HEK293 (cell line): ENCODE measurements at regions not wholly inside any gene's neighbourhood (a gene's known extent, or its start where the extent isn't known, plus 50 kb on each side); places are given as distances from the start of the nearest gene placed in this dataset.

Experiments
- CTCF ChIA-PET: fragments of 350-600 bp; formaldehyde crosslinking; extraction: SDS; loops from one replicate; lab custom pipeline; 2021; ENCODE audit warnings: antibody characterized with exemption; lab: Yijun Ruan, JAX
- POLR2A ChIA-PET: fragments of 300-600 bp; formaldehyde crosslinking; extraction: SDS; loops from one replicate; lab custom pipeline; 2020; ENCODE audit warnings: antibody characterized with exemption, inconsistent platforms; lab: Yijun Ruan, JAX
- H3K27ac ChIP-seq: fragments of 200-500 bp; sonication (Bioruptor generic); 2 replicates; pipeline ENCODE4 v1.5.1; 2014; ENCODE audit warnings: low read depth, low read length, control low read depth, inconsistent platforms; ENCODE audit errors: extremely low read depth
- H3K36me3 ChIP-seq, 2 experiments: fragments of 200-500 bp in 1 of 2; sonication (Bioruptor generic) in 1 of 2; 1 replicate in 1 of 2; 2 replicates in 1 of 2; pipeline ENCODE4 v1.5.1; 2014 to 2017; ENCODE audit warnings: inconsistent platforms in 2 of 2, low read length in 2 of 2; ENCODE audit not compliant: control insufficient read depth in 2 of 2, insufficient read depth in 1 of 2
- H3K4me1 ChIP-seq: fragments of 200-500 bp; sonication (Bioruptor generic); 2 replicates; pipeline ENCODE4 v1.5.1; 2014; ENCODE audit warnings: mild to moderate bottlenecking, low read length, inconsistent platforms; ENCODE audit not compliant: control insufficient read depth, insufficient read depth
- H3K4me3 ChIP-seq: 2 replicates; pipeline ENCODE4 v1.5.1; 2011; ENCODE audit warnings: low read depth, mild to moderate bottlenecking, control low read depth, low read length, moderate library complexity
- H3K9me3 ChIP-seq: fragments of 200-500 bp; sonication (Bioruptor generic); 2 replicates; pipeline ENCODE4 v1.5.1; 2014; ENCODE audit warnings: low read depth, low read length, inconsistent platforms; ENCODE audit not compliant: control insufficient read depth, insufficient read depth
- EGR2 ChIP-seq: fragments of 450-650 bp; formaldehyde crosslinking; IDR thresholded peaks from 2 replicates; pipeline ENCODE4 v1.5.1; 2016; ENCODE audit warnings: low read depth, missing biosample characterization, missing genetic modification characterization
- KLF16 ChIP-seq: fragments of 450-650 bp; formaldehyde crosslinking; IDR thresholded peaks from 2 replicates; pipeline ENCODE4 v1.5.1; 2017; ENCODE audit warnings: missing biosample characterization, missing genetic modification characterization
- MEIS1 ChIP-seq: sonication (generic); formaldehyde crosslinking; IDR thresholded peaks from 2 replicates; pipeline ENCODE4 v1.8.1; 2022; ENCODE audit warnings: missing genetic modification reagents, mild to moderate bottlenecking, borderline replicate concordance
- PRDM1 ChIP-seq: fragments of 450-650 bp; formaldehyde crosslinking; IDR thresholded peaks from 2 replicates; pipeline ENCODE4; 2016; ENCODE audit warnings: missing biosample characterization, missing genetic modification characterization
- REST ChIP-seq: fragments of 450-650 bp; formaldehyde crosslinking; IDR thresholded peaks from 2 replicates; pipeline ENCODE4 v1.5.1; 2016; ENCODE audit warnings: missing biosample characterization, missing genetic modification characterization
- SALL2 ChIP-seq: fragments of 450-650 bp; formaldehyde crosslinking; IDR thresholded peaks from 2 replicates; pipeline ENCODE4 v1.5.0; 2017; ENCODE audit warnings: missing biosample characterization, mild to moderate bottlenecking, missing genetic modification characterization, borderline replicate concordance
- ZBTB48 ChIP-seq: fragments of 450-650 bp; formaldehyde crosslinking; IDR thresholded peaks from 2 replicates; pipeline ENCODE4 v1.5.1; 2016; ENCODE audit warnings: missing biosample characterization, missing genetic modification characterization
- ZBTB8A ChIP-seq: fragments of 450-650 bp; formaldehyde crosslinking; IDR thresholded peaks from 2 replicates; pipeline ENCODE4 v1.5.1; 2016; ENCODE audit warnings: missing biosample characterization, missing genetic modification characterization
- ZFP69B ChIP-seq: fragments of 450-650 bp; formaldehyde crosslinking; IDR thresholded peaks from 2 replicates; pipeline ENCODE4 v1.5.1; 2016; ENCODE audit warnings: missing biosample characterization, missing genetic modification characterization
- ZNF16 ChIP-seq: fragments of 450-650 bp; formaldehyde crosslinking; IDR thresholded peaks from 2 replicates; pipeline ENCODE4 v1.5.1; 2016; ENCODE audit warnings: low read depth, missing biosample characterization, missing genetic modification characterization
- ZNF2 ChIP-seq: fragments of 450-650 bp; formaldehyde crosslinking; IDR thresholded peaks from 2 replicates; pipeline ENCODE4 v1.5.1; 2016; ENCODE audit warnings: missing biosample characterization, missing genetic modification characterization
- ZNF221 ChIP-seq: fragments of 450-650 bp; formaldehyde crosslinking; IDR thresholded peaks from 2 replicates; pipeline ENCODE4 v1.5.1; 2017; ENCODE audit warnings: missing biosample characterization, missing genetic modification characterization, borderline replicate concordance
- ZNF24 ChIP-seq: fragments of 450-650 bp; formaldehyde crosslinking; IDR thresholded peaks from 2 replicates; pipeline ENCODE4 v1.5.1; 2016; ENCODE audit warnings: missing biosample characterization, missing genetic modification characterization
- ZNF335 ChIP-seq: fragments of 450-650 bp; formaldehyde crosslinking; conservative IDR thresholded peaks from 2 replicates; pipeline ENCODE4 v1.5.1; 2016; ENCODE audit warnings: missing biosample characterization, missing genetic modification characterization
- ZNF510 ChIP-seq: fragments of 450-650 bp; formaldehyde crosslinking; IDR thresholded peaks from 2 replicates; pipeline ENCODE4 v1.5.1; 2018; ENCODE audit warnings: mild to moderate bottlenecking, missing genetic modification characterization, missing biosample characterization; ENCODE audit not compliant: insufficient replicate concordance
- ZNF513 ChIP-seq: fragments of 450-650 bp; IDR thresholded peaks from 2 replicates; pipeline ENCODE4 v1.5.1; 2018; ENCODE audit warnings: missing biosample characterization, missing genetic modification characterization
- ZNF600 ChIP-seq: fragments of 450-650 bp; formaldehyde crosslinking; IDR thresholded peaks from 2 replicates; pipeline ENCODE4 v1.5.1; 2016; ENCODE audit warnings: missing biosample characterization, missing genetic modification characterization
- ZNF624 ChIP-seq: fragments of 450-650 bp; formaldehyde crosslinking; IDR thresholded peaks from 2 replicates; pipeline ENCODE4 v1.5.1; 2017; ENCODE audit warnings: missing biosample characterization, missing genetic modification characterization
- ZNF654 ChIP-seq: fragments of 450-650 bp; formaldehyde crosslinking; IDR thresholded peaks from 2 replicates; pipeline ENCODE4 v1.5.1; 2016; ENCODE audit warnings: low read depth, missing biosample characterization, missing genetic modification characterization
- ZNF664 ChIP-seq: fragments of 450-650 bp; formaldehyde crosslinking; IDR thresholded peaks from 2 replicates; pipeline ENCODE4 v1.5.1; 2016; ENCODE audit warnings: missing biosample characterization, missing genetic modification characterization
- TF ChIP-seq, protein P1 (sequence below): fragments of 450-650 bp; formaldehyde crosslinking; IDR thresholded peaks from 2 replicates; pipeline ENCODE4 v1.5.1; 2016; ENCODE audit warnings: missing biosample characterization, missing genetic modification characterization, low read depth
- TF ChIP-seq, protein P2 (sequence below): fragments of 450-650 bp; formaldehyde crosslinking; IDR thresholded peaks from 2 replicates; pipeline ENCODE4 v1.5.1; 2016; ENCODE audit warnings: missing biosample characterization, missing genetic modification characterization
- TF ChIP-seq, protein P3 (sequence below): fragments of 450-650 bp; formaldehyde crosslinking; IDR thresholded peaks from 2 replicates; pipeline ENCODE4; 2016; ENCODE audit warnings: missing biosample characterization, missing genetic modification characterization
- TF ChIP-seq, protein P4 (sequence below): fragments of 450-650 bp; formaldehyde crosslinking; IDR thresholded peaks from 2 replicates; pipeline ENCODE4 v1.5.1; 2016; ENCODE audit warnings: missing biosample characterization, missing genetic modification characterization

DNA sequence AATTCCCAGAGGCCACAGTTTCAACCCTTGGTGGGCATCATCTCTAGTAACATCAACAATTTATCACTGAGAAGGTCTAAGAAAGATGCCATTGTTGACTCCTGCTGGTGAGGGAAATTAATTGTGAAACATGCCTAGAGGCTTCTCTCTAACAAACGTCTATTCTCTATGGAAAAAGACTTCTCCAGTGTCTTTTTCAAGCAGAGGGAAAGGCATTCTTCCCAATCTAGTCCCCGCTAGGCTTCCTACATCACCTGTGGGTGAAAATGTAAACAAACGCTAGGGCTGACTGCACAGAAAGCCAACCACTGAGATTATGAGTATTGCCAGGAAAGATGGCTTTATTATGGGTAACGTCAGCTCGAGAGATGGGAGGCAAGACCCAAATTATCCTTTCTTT lies 677.4 kb downstream of the NCAM2 start (continued):
- TF ChIP-seq ZNF624 (tag by site-specific recombination) (no peak), ZFP69B (tag by site-specific recombination) (no peak), REST (tag by site-specific recombination) (no peak), ZNF16 (no peak)
- TF ChIP-seq, protein P1, sequence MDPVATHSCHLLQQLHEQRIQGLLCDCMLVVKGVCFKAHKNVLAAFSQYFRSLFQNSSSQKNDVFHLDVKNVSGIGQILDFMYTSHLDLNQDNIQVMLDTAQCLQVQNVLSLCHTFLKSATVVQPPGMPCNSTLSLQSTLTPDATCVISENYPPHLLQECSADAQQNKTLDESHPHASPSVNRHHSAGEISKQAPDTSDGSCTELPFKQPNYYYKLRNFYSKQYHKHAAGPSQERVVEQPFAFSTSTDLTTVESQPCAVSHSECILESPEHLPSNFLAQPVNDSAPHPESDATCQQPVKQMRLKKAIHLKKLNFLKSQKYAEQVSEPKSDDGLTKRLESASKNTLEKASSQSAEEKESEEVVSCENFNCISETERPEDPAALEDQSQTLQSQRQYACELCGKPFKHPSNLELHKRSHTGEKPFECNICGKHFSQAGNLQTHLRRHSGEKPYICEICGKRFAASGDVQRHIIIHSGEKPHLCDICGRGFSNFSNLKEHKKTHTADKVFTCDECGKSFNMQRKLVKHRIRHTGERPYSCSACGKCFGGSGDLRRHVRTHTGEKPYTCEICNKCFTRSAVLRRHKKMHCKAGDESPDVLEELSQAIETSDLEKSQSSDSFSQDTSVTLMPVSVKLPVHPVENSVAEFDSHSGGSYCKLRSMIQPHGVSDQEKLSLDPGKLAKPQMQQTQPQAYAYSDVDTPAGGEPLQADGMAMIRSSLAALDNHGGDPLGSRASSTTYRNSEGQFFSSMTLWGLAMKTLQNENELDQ (tag by site-specific recombination) = no peak

DNA sequence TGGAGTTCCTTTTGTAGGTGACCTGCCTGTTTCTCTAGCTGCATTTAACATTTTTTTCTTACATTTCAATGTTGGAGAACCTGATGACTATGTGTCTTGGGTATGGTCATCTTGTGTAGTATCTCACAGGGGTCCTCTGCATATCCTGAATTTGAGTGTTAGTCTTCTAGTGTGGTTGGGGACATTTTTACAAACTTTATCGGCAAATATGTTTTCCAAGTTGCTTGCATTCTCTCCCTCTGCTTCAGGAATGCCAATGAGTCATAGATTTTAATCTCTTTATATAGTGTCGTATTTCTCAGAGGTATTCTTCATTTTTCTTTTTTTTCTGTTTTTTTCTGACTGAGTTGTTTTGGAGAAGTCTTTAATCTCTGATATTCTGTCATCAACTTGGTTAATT lies 684.0 kb downstream of the NCAM2 start:
- POLR2A ChIA-PET = no interaction called here
- H3K9me3 ChIP-seq = no peaks in the 10 kb centered on the region; the same call in 1 of the 2 replicates
- no peaks in the 10 kb centered on the region for H3K4me1 ChIP-seq
- TF ChIP-seq EGR2 (tag by site-specific recombination) (no peak), KLF16 (no peak), ZNF664 (tag by site-specific recombination) (no peak), ZBTB8A (tag by site-specific recombination) (no peak), ZNF654 (tag by site-specific recombination) (no peak), ZNF600 (tag by site-specific recombination) (no peak), PRDM1 (tag by site-specific recombination) (no peak)
- TF ChIP-seq, protein P2, sequence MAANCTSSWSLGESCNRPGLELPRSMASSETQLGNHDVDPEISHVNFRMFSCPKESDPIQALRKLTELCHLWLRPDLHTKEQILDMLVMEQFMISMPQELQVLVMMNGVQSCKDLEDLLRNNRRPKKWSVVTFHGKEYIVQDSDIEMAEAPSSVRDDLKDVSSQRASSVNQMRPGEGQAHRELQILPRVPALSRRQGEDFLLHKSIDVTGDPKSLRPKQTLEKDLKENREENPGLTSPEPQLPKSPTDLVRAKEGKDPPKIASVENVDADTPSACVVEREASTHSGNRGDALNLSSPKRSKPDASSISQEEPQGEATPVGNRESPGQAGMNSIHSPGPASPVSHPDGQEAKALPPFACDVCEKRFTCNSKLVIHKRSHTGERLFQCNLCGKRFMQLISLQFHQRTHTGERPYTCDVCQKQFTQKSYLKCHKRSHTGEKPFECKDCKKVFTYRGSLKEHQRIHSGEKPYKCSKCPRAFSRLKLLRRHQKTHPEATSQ (tag by site-specific recombination) = no peak
- TF ChIP-seq, protein P3, sequence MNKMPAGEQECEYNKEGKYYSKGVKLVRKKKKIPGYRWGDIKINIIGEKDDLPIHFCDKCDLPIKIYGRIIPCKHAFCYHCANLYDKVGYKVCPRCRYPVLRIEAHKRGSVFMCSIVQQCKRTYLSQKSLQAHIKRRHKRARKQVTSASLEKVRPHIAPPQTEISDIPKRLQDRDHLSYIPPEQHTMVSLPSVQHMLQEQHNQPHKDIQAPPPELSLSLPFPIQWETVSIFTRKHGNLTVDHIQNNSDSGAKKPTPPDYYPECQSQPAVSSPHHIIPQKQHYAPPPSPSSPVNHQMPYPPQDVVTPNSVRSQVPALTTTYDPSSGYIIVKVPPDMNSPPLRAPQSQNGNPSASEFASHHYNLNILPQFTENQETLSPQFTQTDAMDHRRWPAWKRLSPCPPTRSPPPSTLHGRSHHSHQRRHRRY (tag by site-specific recombination) = no peak
- H3K4me3 ChIP-seq = no peak overlapping the region
- CTCF ChIA-PET = no interaction called here
- H3K36me3 ChIP-seq = no peaks in the 10 kb centered on the region
- H3K27ac ChIP-seq = no peak overlapping the region

DNA sequence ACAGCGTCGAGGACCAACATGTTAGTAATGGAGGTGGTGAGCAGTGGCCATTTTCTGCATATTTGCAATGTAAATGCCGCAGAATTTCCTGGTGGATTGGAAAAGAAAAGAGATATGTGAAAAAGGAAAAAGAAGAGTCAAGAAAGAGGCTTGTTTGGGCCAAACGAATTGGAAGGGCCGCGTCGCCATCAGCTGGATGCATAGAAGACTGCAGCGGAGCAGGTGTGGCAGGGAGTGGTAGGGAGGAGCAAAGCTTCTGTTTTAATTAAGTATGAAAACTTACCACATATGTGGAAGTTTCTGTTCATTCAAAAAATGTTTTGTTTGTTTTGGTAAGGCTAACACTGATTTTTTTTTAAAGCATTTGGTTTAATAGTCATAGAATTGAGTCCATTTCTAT lies 690.7 kb downstream of the NCAM2 start:
- Histone ChIP-seq H3K4me1 (no peaks in the 10 kb centered on the region), H3K4me3 (no peak overlapping the region), H3K27ac (no peak overlapping the region), H3K9me3 (no peaks in the 10 kb centered on the region), H3K36me3 (no peaks in the 10 kb centered on the region)
- CTCF ChIA-PET = no interaction called here
- POLR2A ChIA-PET = no interaction called here
- TF ChIP-seq SALL2 (tag by site-specific recombination) (no peak), EGR2 (tag by site-specific recombination) (no peak), ZNF510 (tag by site-specific recombination) (no peak), ZNF221 (tag by site-specific recombination) (no peak), ZNF513 (tag by site-specific recombination) (no peak), ZNF2 (tag by site-specific recombination) (no peak), ZBTB48 (tag by site-specific recombination) (no peak), MEIS1 (CRISPR knock-in tag) (no peak), ZNF335 (tag by site-specific recombination) (no peak), ZNF24 (tag by site-specific recombination) (no peak)
- TF ChIP-seq, protein P4, sequence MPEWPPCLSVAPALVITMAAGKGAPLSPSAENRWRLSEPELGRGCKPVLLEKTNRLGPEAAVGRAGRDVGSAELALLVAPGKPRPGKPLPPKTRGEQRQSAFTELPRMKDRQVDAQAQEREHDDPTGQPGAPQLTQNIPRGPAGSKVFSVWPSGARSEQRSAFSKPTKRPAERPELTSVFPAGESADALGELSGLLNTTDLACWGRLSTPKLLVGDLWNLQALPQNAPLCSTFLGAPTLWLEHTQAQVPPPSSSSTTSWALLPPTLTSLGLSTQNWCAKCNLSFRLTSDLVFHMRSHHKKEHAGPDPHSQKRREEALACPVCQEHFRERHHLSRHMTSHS (tag by site-specific recombination) = no peak
